NCI-H510A treated with DMSO at 0.1 percent for 48 hours (cell line): ENCODE measurements at regions not wholly inside any gene's neighbourhood (a gene's known extent, or its start where the extent isn't known, plus 50 kb on each side); places are given as distances from the start of the nearest gene placed in this dataset.
A peak's percentile ranks its signal among the peaks of the same experiment; 100 is the strongest.

Experiments used
- DNase-seq: peaks from one replicate; lab custom pipeline; 2025; lab: John Stamatoyannopoulos, UW

GRCh38 chr4:111499291-111499690 lies 646.0 kb upstream of the FAM241A start:
- no peak for DNase-seq

DNA sequence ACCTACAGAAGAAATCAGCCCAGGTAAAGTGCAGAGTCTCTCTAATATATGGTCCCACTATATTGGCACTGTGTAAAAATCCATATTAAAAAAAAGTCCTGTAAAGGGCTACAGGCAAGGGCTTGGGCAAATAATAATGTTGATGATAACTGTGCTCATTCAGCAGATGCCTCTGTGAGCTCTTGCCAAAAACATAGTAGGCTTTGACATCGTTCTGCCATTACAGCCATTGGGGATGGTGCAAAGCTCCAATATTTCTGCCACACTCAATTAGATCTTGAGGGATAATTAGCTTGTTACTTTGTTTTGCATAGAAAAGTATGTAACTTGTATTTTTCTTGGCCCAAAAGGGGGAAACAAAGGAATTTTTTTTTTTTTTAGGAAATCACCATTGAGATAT lies 645.5 kb upstream of the FAM241A start:
- no peak for DNase-seq

GRCh38 chr4:111500858-111501257 lies 644.4 kb upstream of the FAM241A start:
- no peak for DNase-seq

GRCh38 chr4:111501946-111502345 lies 643.3 kb upstream of the FAM241A start:
- DNase-seq: peak; percentile 28

GRCh38 chr4:111502626-111503025 lies 642.6 kb upstream of the FAM241A start:
- no peak for DNase-seq

- DNase-seq: no peak
Observed at GRCh38 chr4:111506706-111507105, 638.5 kb upstream of the FAM241A start.

DNA sequence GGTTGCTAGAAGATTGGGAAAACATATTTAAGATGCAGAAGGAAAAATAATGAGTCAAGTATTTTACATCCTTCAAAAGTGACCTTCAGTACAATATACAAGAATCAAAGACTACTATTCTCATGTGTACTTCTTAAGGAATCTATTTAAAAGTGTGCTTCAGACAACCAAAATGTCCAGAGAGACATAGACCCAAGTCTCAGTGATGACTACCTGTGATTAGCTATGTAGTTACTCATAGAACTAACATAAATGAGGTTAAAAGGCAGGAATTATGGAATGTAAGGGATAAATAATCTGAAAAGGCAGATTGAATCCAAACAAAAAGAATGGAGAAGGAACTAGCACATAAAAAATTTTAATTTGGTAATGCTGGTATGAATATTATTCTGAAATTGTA lies 634.7 kb upstream of the FAM241A start:
- no peak for DNase-seq

GRCh38 chr4:111512081-111512783 lies 633.0 kb upstream of the FAM241A start:
- DNase-seq: no peak

DNA sequence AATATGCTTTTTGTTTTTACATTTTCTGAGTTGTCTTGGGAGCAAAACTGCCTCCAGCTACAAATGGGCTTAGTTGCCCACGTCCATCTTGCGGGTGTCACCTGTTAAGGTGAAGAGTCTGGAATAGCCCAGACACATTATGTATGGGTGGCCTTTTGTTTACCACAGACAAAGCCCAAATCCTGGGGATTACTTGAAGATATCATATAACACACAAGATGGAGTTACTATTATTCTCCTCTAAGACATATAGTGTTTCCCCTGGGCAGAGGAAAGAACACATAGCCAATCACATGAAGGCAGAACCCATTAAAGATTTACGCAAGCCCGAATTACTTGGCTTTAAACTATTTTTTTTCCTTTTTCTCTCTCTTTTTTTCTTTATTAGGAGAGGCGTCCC lies 625.6 kb upstream of the FAM241A start:
- no peak for DNase-seq

- no peak for DNase-seq
Observed at GRCh38 chr4:111530446-111530845, 614.8 kb upstream of the FAM241A start.

GRCh38 chr4:111535792-111536191 lies 609.5 kb upstream of the FAM241A start:
- no peak for DNase-seq

- no peak for DNase-seq
Observed at GRCh38 chr4:111537165-111537564, 608.1 kb upstream of the FAM241A start.

DNA sequence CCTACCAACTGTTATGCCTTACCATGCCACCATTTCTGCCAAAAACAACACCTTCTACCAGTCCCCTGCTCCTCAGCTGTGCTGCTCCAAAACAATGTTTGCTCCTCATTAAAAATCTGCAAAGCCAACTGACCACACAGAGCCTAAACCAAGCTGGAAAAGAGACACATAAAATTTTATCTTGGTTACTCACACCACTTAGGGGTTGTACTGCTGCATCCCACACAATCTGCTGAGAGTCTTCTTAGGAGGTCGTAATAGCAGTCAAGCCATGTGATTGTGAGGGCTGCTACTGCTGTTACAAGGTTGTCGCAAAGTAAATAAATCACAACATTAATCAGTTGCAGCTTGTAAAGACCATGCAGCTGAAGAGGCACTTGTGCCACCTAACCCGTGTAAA lies 607.4 kb upstream of the FAM241A start:
- peak; percentile 3 for DNase-seq

DNA sequence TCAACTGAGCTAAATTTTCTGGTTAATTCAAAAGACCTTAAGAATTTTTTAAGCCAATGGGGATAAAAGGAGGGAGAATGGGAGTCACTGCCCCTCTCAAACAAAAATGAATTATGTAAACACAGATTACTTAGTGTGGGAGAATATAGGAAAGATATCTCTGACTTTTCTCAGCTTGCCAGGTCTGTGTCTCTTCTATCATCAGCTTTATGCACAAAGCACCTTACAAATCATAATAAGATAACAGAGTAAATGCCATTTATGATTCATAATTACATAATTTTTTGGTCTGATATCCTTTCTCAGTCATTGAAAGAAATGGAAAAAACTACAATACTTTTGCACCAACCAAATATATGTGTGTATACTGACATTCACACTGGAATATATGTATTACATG lies 604.6 kb upstream of the FAM241A start:
- DNase-seq: no peak

DNA sequence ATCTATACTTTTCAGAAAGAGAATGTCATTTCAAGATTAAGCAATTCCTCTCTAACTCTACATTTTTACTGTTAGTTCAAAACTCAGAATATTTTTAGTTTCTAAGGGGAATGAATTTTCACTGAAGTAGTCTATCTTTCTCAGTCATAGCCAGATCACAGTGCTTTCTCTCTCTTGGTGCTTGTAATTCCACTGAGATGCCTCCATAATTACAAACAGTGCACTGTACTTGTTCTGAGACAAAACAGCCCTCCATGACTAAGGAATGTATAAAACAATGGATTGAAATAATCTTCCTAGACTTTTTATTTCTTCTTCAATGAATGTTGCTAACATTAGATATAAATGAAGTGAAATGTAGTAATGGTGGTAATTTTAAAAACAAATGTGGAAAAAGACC lies 603.2 kb upstream of the FAM241A start:
- DNase-seq: no peak

DNA sequence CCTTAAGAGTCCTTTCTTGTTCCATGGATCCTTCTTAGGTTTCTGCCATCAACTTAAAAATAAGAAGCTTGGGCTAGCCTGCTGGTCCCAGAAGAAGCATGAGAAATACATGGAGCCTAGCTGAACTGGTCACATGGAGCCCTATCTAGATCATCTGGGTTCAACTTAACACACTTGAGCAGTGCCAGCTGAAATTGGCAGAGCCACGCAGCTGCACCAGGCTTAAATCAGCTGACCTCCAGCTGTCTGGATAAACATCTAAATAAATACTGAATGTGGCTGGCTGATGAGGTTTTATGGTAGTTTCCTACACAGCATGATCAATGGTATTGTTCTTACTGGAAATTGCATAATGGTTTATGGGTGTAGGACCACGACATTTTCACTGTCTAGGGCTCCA lies 598.4 kb upstream of the FAM241A start:
- no peak for DNase-seq

DNA sequence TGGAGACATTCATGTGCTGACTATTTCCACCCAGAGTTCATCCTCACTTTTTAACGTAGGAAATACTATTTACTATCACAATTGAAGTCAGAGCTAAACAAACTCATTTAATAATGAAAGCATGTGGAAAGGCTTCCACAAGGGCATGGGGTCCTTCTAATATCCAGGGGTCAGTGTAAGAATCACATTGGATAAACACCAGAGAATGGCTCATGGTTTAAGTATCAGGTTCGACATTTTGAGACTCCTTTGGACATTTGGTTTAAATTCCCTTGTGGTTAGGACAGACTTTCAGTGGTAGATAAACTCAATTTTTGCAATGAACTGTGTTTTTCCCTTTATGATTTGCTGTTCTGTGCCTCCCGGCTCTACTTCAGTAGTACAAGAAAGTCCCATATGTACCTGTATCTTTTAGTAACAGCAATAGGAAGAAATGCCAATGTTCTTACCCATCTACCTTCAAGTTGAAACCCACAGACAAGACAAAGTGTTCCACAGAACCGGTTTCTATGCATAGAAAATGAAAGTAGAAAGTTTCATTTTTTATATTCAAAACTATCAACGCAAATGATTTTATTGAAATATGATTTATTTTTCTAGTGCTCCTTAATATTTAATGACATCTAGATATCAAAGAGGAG lies 589.0 kb upstream of the FAM241A start:
- no peak for DNase-seq

- no peak for DNase-seq
Observed at GRCh38 chr4:111556851-111557250, 588.4 kb upstream of the FAM241A start.

- no peak for DNase-seq
Observed at GRCh38 chr4:111562826-111563225, 582.4 kb upstream of the FAM241A start.

DNA sequence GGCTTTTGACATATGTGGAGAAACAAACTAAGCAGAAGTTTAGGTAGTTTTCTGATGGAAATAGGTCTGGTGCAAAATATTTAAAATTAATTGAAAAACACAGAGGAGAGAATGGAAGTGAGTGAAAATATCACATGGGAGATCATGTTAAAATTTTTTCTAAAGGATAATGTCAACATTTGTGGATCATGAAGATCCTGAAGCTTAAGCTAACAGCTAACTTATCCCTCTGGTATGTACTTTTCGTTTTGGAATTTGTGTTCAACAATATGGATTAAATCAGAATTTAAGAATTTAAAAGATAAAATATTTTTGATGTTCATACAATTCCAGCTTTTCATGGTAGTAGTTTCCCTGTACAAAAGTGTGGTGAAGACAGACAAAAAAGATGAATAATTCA lies 572.8 kb upstream of the FAM241A start:
- no peak for DNase-seq

GRCh38 chr4:111573386-111573785 lies 571.9 kb upstream of the FAM241A start:
- DNase-seq: no peak

DNA sequence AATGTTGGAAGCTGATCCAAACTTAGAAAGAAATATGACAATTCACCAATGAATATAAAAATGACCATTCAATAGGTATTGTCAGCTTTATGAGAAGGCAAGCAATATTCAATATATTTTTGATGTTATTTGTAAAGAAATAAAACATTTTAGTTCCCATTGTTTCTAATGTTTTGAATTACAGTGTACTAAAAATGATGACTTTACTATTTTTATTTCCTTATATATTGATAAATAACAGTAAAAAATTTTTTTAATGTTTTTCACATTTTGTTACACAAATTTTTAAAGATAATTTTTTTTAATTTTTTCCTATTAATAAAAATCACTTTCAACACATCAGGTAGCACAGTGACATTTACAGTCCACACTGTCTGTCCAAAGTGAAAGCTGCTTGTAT lies 565.5 kb upstream of the FAM241A start:
- DNase-seq: no peak

- no peak for DNase-seq
Observed at GRCh38 chr4:111595456-111595855, 549.8 kb upstream of the FAM241A start.

GRCh38 chr4:111596491-111596890 lies 548.8 kb upstream of the FAM241A start:
- no peak for DNase-seq
